ENCODE measurements at regions not wholly inside any gene's neighbourhood (a gene's known extent, or its start where the extent isn't known, plus 50 kb on each side); places are given as distances from the start of the nearest gene placed in this dataset.

DNA sequence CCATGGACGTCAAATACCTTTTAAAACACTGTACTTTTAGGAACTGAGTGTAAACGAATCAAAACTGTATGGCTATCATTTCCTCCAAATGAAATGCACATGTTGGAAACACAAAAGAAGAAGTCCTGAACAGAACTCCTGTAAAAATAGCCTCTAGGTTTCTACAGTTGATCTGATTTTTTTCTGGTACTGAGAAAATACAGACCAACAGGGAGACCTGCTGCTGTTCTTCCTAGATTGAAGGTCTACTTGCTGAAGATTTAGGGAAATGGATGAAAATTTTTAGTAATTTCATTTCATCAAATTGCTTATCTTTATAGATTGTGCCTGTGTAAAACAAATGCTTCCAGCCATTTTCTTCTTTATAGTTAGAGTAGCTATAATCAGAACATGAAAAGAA is 520.4 kb downstream of the SLITRK6 start:
- ChIA-PET CTCF (no interaction called here), POLR2A (ENCODE audit: low non-redundant PET) (no interaction called here)
- DNase-seq (ENCODE audit: low spot score): no peak
- Histone ChIP-seq H3K4me3 (ENCODE audit: low read depth, low read length, poor library complexity, severe bottlenecking) (no peak overlapping the region), H3K27ac (ENCODE audit: low read depth, low read length, poor library complexity, severe bottlenecking) (no peak overlapping the region), H3K9me3 (ENCODE audit: low read depth, low read length, poor library complexity, severe bottlenecking) (no peaks in the 10 kb centered on the region), H3K36me3 (ENCODE audit: insufficient read depth, low read length, poor library complexity, severe bottlenecking) (no peaks in the 10 kb centered on the region), H3K4me1 (ENCODE audit: insufficient read depth, low read length, poor library complexity, severe bottlenecking) (peaks cover 6% of the 10 kb centered on the region), H3K27me3 (replicated peaks; ENCODE audit: insufficient read depth, low read depth, low read length, poor library complexity) (no peaks in the 10 kb centered on the region)
- intact Hi-C loops (cut with micrococcal nuclease; ENCODE audit: unreplicated experiment): no loop called here
- BruUV-seq (replicated peaks): no TSS peak
- no peak for TF ChIP-seq EZH2 (IDR thresholded peaks at IDR 0.05; ENCODE audit: borderline replicate concordance, low read depth, low read length, poor library complexity, severe bottlenecking)
- TF ChIP-seq, protein P1, sequence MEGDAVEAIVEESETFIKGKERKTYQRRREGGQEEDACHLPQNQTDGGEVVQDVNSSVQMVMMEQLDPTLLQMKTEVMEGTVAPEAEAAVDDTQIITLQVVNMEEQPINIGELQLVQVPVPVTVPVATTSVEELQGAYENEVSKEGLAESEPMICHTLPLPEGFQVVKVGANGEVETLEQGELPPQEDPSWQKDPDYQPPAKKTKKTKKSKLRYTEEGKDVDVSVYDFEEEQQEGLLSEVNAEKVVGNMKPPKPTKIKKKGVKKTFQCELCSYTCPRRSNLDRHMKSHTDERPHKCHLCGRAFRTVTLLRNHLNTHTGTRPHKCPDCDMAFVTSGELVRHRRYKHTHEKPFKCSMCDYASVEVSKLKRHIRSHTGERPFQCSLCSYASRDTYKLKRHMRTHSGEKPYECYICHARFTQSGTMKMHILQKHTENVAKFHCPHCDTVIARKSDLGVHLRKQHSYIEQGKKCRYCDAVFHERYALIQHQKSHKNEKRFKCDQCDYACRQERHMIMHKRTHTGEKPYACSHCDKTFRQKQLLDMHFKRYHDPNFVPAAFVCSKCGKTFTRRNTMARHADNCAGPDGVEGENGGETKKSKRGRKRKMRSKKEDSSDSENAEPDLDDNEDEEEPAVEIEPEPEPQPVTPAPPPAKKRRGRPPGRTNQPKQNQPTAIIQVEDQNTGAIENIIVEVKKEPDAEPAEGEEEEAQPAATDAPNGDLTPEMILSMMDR (conservative IDR thresholded peaks at IDR 0.05; ENCODE audit: low read depth, low read length): no peak

DNA sequence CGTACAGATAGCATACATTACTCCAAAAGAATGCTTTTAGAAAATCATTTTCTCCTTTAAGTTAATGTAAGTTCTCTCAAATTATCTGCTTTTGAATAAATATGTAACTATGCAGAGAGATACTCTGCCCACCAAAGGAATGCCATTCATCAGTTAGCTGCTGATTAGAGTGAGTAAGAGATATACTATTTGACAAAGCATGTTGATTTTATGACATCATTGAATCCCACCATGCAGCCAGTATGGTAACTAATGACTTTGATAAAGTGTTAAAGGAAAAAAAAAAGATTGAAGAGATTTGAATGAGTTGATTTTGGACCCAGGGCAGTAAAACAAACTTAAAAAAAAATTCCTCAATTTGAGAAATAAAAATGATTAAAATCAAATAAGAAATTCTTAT is 521.5 kb downstream of the SLITRK6 start:
- no TSS peak for BruUV-seq (replicated peaks)
- ChIA-PET POLR2A (ENCODE audit: low non-redundant PET) (no interaction called here), CTCF (no interaction called here)
- TF ChIP-seq, protein P1 (conservative IDR thresholded peaks at IDR 0.05; ENCODE audit: low read depth, low read length): no peak
- TF ChIP-seq EZH2 (IDR thresholded peaks at IDR 0.05; ENCODE audit: borderline replicate concordance, low read depth, low read length, poor library complexity, severe bottlenecking): no peak
- Histone ChIP-seq H3K4me3 (ENCODE audit: low read depth, low read length, poor library complexity, severe bottlenecking) (no peak overlapping the region), H3K9me3 (ENCODE audit: low read depth, low read length, poor library complexity, severe bottlenecking) (no peaks in the 10 kb centered on the region), H3K27ac (ENCODE audit: low read depth, low read length, poor library complexity, severe bottlenecking) (no peak overlapping the region), H3K27me3 (replicated peaks; ENCODE audit: insufficient read depth, low read depth, low read length, poor library complexity) (no peaks in the 10 kb centered on the region), H3K36me3 (ENCODE audit: insufficient read depth, low read length, poor library complexity, severe bottlenecking) (no peaks in the 10 kb centered on the region), H3K4me1 (ENCODE audit: insufficient read depth, low read length, poor library complexity, severe bottlenecking) (peaks cover 6% of the 10 kb centered on the region)
- peak; percentile 50 for DNase-seq (ENCODE audit: low spot score)
- intact Hi-C loops (cut with micrococcal nuclease; ENCODE audit: unreplicated experiment): no loop called here

DNA sequence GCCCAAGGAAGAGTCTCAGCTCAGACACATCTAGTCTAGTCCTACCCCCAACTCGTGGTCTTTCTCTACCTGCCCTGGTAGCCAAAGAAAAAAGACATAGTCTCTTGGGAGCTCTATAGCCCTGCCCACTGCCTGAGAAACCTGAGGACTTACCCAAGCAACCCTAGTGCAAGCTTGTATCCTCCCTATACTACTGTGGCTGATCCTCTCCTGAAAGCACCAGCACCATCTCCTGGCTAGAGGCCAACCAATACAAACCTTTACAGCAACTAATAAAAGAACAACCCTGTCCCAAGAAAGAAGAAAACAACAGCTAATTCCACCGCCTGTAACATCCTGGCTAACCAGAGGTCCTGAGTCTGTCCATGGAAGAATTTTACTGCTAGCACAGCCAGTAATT is 532.4 kb downstream of the SLITRK6 start:
- POLR2A ChIA-PET (ENCODE audit: low non-redundant PET): no interaction called here
- intact Hi-C loops (cut with micrococcal nuclease; ENCODE audit: unreplicated experiment): no loop called here
- Histone ChIP-seq H3K27me3 (replicated peaks; ENCODE audit: insufficient read depth, low read depth, low read length, poor library complexity) (no peaks in the 10 kb centered on the region), H3K27ac (ENCODE audit: low read depth, low read length, poor library complexity, severe bottlenecking) (no peak overlapping the region), H3K4me3 (ENCODE audit: low read depth, low read length, poor library complexity, severe bottlenecking) (no peak overlapping the region), H3K4me1 (ENCODE audit: insufficient read depth, low read length, poor library complexity, severe bottlenecking) (peaks cover 8% of the 10 kb centered on the region), H3K36me3 (ENCODE audit: insufficient read depth, low read length, poor library complexity, severe bottlenecking) (no peaks in the 10 kb centered on the region), H3K9me3 (ENCODE audit: low read depth, low read length, poor library complexity, severe bottlenecking) (no peaks in the 10 kb centered on the region)
- TF ChIP-seq, protein P1 (conservative IDR thresholded peaks at IDR 0.05; ENCODE audit: low read depth, low read length): no peak
- TF ChIP-seq EZH2 (IDR thresholded peaks at IDR 0.05; ENCODE audit: borderline replicate concordance, low read depth, low read length, poor library complexity, severe bottlenecking): no peak
- no peak for DNase-seq (ENCODE audit: low spot score)
- no TSS peak for BruUV-seq (replicated peaks)
- CTCF ChIA-PET: interaction anchor here (0.6 kb wide), 1 partner anchor 342 kb away, joined by 4 read pairs; no protein-coding TSS in a partner anchor
